ENCODE measurements at regions not wholly inside any gene's neighbourhood (a gene's known extent, or its start where the extent isn't known, plus 50 kb on each side); places are given as distances from the start of the nearest gene placed in this dataset.

- no peak overlapping the region for H3K4me3 Mint-ChIP-seq
- Histone ChIP-seq H3K27me3 (ENCODE audit: control insufficient read depth in 2 of 2, insufficient read depth in 2 of 2, low read length in 2 of 2) (no peaks in the 10 kb centered on the region), H3K27ac (ENCODE audit: low read depth in 1 of 2, low read length in 2 of 2) (no peak overlapping the region), H3K79me2 (ENCODE audit: insufficient read depth, low read length) (no peaks in the 10 kb centered on the region), H3K4me1 (ENCODE audit: control insufficient read depth in 1 of 2, insufficient read depth in 2 of 2, low read length in 2 of 2) (no peaks in the 10 kb centered on the region), H3K9me3 (replicated peaks in 1 of 2; ENCODE audit: control insufficient read depth in 1 of 2, insufficient read depth in 1 of 2, low read length in 2 of 2) (no peaks in the 10 kb centered on the region), H3K4me2 (replicated peaks; ENCODE audit: extremely low read depth, low read length, poor library complexity, severe bottlenecking) (no peak overlapping the region), H3K4me3 (replicated peaks in 1 of 3; ENCODE audit: low read depth in 2 of 3, low read length in 3 of 3) (no peak overlapping the region), H4K20me1 (ENCODE audit: insufficient read depth, low read length) (no peaks in the 10 kb centered on the region), H3K36me3 (replicated peaks in 1 of 2; ENCODE audit: control insufficient read depth in 1 of 2, insufficient read depth in 2 of 2, low read length in 2 of 2) (no peaks in the 10 kb centered on the region), H3K9ac (ENCODE audit: insufficient read depth, low read length, poor library complexity, severe bottlenecking) (no peak overlapping the region), H2AFZ (ENCODE audit: insufficient read depth, low read depth, low read length, poor library complexity, severe bottlenecking) (no peak overlapping the region)
- no peaks in the 10 kb centered on the region for H3K9me3 Mint-ChIP-seq
- no peak for TF ChIP-seq CTCF (IDR thresholded peaks at IDR 0.05)
- H3K27ac Mint-ChIP-seq: no peak overlapping the region
- DNase-seq: no peak
- no peaks in the 10 kb centered on the region for H3K4me1 Mint-ChIP-seq
- intact Hi-C loops (cut with micrococcal nuclease): no loop called here
- no CpG with 5 or more reads among the region's 2 CpGs for WGBS (ENCODE audit: insufficient coverage)
- no peaks in the 10 kb centered on the region for H3K36me3 Mint-ChIP-seq
- H3K27me3 Mint-ChIP-seq (ENCODE audit: low read depth in 3 of 3): peaks cover 0 to 4% (median 4%) of the 10 kb centered on the region in 3 donors
Observed at GRCh38 chr13:44199627-44200207, 173.9 kb upstream of the SERP2 start.

- Mint-ChIP-seq H3K4me1 (peaks cover 4% of the 10 kb centered on the region), H3K4me3 (no peak overlapping the region), H3K27ac (no peak overlapping the region), H3K36me3 (no peaks in the 10 kb centered on the region), H3K27me3 (ENCODE audit: low read depth in 3 of 3) (peaks cover 0 to 2% (median 0%) of the 10 kb centered on the region in 3 donors), H3K9me3 (peaks cover 0 to 8% (median 3%) of the 10 kb centered on the region in 7 donors)
- H3K4me1 ChIP-seq (ENCODE audit: control insufficient read depth in 1 of 2, insufficient read depth in 2 of 2, low read length in 2 of 2): no peaks in the 10 kb centered on the region
- H2AFZ ChIP-seq (ENCODE audit: insufficient read depth, low read depth, low read length, poor library complexity, severe bottlenecking): no peak overlapping the region
- no peak overlapping the region for H3K9ac ChIP-seq (ENCODE audit: insufficient read depth, low read length, poor library complexity, severe bottlenecking)
- intact Hi-C loops (cut with micrococcal nuclease): no loop called here
- H3K4me3 ChIP-seq (replicated peaks in 1 of 3; ENCODE audit: low read depth in 2 of 3, low read length in 3 of 3): no peak overlapping the region
- TF ChIP-seq CTCF (IDR thresholded peaks at IDR 0.05): no peak
- no peaks in the 10 kb centered on the region for H3K79me2 ChIP-seq (ENCODE audit: insufficient read depth, low read length)
- peaks cover 3 to 4% of the 10 kb centered on the region in 2 donors for H3K9me3 ChIP-seq (replicated peaks in 1 of 2; ENCODE audit: control insufficient read depth in 1 of 2, insufficient read depth in 1 of 2, low read length in 2 of 2)
- H4K20me1 ChIP-seq (ENCODE audit: insufficient read depth, low read length): no peaks in the 10 kb centered on the region
- WGBS (ENCODE audit: insufficient coverage): 27% methylated on average over 3 of the region's 3 CpGs
- no peak overlapping the region for H3K4me2 ChIP-seq (replicated peaks; ENCODE audit: extremely low read depth, low read length, poor library complexity, severe bottlenecking)
- no peaks in the 10 kb centered on the region for H3K36me3 ChIP-seq (replicated peaks in 1 of 2; ENCODE audit: control insufficient read depth in 1 of 2, insufficient read depth in 2 of 2, low read length in 2 of 2)
- H3K27me3 ChIP-seq (ENCODE audit: control insufficient read depth in 2 of 2, insufficient read depth in 2 of 2, low read length in 2 of 2): no peaks in the 10 kb centered on the region
- no peak overlapping the region for H3K27ac ChIP-seq (ENCODE audit: low read depth in 1 of 2, low read length in 2 of 2)
- peak; percentile 9 to 47 (median 30) for DNase-seq
Observed at GRCh38 chr13:44206434-44206833, 167.2 kb upstream of the SERP2 start.
